Sigmoid colon (tissue), 6 donors: ENCODE measurements at regions not wholly inside any gene's neighbourhood (a gene's known extent, or its start where the extent isn't known, plus 50 kb on each side); places are given as distances from the start of the nearest gene placed in this dataset.

Experiments
- DNase-seq: peaks from one replicate; pipeline ENCODE4 v3.0.0-alpha.2; 2019
- H3K27ac ChIP-seq, 4 donors: fragments of 200-600 bp; sonication (generic); one replicate each; pipeline ENCODE4 v1.5.1; 2016 to 2019; ENCODE audit warnings: mild to moderate bottlenecking in 1 of 4
- H3K27me3 ChIP-seq, 3 donors: fragments of 200-600 bp; sonication (generic); one replicate each; pipeline ENCODE4 v1.5.1; 2019; ENCODE audit warnings: mild to moderate bottlenecking in 1 of 3
- H3K36me3 ChIP-seq, 4 donors: fragments of 200-600 bp; sonication (generic); one replicate each; pipeline ENCODE4 v1.5.1; 2016 to 2019
- H3K4me1 ChIP-seq, 4 donors: fragments of 200-600 bp; sonication (generic); one replicate each; pipeline ENCODE4 v1.5.1; 2017 to 2019
- H3K4me3 ChIP-seq, 4 donors: fragments of 200-600 bp; sonication (generic); one replicate each; pipeline ENCODE4 v1.5.1; 2017 to 2019; ENCODE audit warnings: mild to moderate bottlenecking in 2 of 4, moderate library complexity in 1 of 4
- H3K9me3 ChIP-seq, 4 donors: fragments of 200-600 bp in 3 of 4; sonication (generic) in 3 of 4; one replicate each; pipeline versions ENCODE4 v1.5.1 to v1.6.1; 2013 to 2019
- EP300 ChIP-seq, 4 donors: sonication (generic); formaldehyde crosslinking; IDR thresholded peaks; one replicate each; pipeline ENCODE4 v1.6.1; 2017; ENCODE audit warnings: antibody characterized with exemption in 4 of 4
- POLR2A ChIP-seq, 2 donors: fragments of 450-650 bp; IDR thresholded peaks; one replicate each; pipeline ENCODE4 v1.6.1; 2016; ENCODE audit warnings: antibody characterized with exemption in 2 of 2, mild to moderate bottlenecking in 2 of 2, moderate library complexity in 2 of 2
- POLR2AphosphoS5 ChIP-seq, 4 donors: sonication (generic); formaldehyde crosslinking; IDR thresholded peaks; one replicate each; pipeline ENCODE4 v1.6.1; 2017; ENCODE audit warnings: antibody characterized with exemption in 4 of 4
- WGBS, 2 donors: extraction: QIAGEN DNeasy Blood & Tissue Kit; methylation state at CpG; one replicate each; pipeline ENCODE4 v1.1.7; 2013; 5-methylcytosine and 5-hydroxymethylcytosine counted together
- intact Hi-C: fragments of 100-400 bp; cut with DNase I; formaldehyde crosslinking; loops from one replicate; pipeline ENCODE4 v1.15.1; 2023
- TF ChIP-seq, protein P1 (sequence below), 4 experiments: fragments of 450-650 bp in 3 of 4; fragments of 200-600 bp in 1 of 4; IDR thresholded peaks; one replicate each; pipeline ENCODE4 v1.5.1; 2016 to 2019; ENCODE audit warnings: antibody characterized with exemption in 4 of 4, mild to moderate bottlenecking in 3 of 4, moderate library complexity in 2 of 4
- donor health status: healthy with polysubstance abuse.
- donor health status: healthy.

DNA sequence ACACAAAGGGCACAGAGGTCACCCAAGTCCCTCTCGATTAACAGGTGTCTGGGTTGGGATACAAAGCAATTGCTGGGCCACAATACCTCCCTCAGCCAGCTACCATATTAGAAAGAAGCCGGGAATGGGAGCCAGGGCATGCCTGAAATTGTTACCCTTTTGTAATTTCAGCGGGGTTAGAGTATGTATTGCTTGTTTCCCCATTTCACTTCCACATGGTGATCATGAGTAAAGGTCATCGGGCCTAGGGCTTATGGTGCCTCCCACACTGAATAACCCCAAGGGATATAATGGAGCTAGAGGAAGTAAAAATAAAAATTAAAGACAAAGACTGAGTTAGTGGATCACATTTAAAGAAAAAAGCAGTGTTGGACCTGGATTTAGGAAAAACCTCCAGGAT is 437.2 kb upstream of the KLHL29 start:
- no peaks in the 10 kb centered on the region for H3K27me3 ChIP-seq
- WGBS, 2 donors, result 90 to 94% methylated on average over 4 of the region's 4 CpGs
- H3K4me3 ChIP-seq, result no peak overlapping the region
- H3K36me3 ChIP-seq, result no peaks in the 10 kb centered on the region
- TF ChIP-seq, protein P1, sequence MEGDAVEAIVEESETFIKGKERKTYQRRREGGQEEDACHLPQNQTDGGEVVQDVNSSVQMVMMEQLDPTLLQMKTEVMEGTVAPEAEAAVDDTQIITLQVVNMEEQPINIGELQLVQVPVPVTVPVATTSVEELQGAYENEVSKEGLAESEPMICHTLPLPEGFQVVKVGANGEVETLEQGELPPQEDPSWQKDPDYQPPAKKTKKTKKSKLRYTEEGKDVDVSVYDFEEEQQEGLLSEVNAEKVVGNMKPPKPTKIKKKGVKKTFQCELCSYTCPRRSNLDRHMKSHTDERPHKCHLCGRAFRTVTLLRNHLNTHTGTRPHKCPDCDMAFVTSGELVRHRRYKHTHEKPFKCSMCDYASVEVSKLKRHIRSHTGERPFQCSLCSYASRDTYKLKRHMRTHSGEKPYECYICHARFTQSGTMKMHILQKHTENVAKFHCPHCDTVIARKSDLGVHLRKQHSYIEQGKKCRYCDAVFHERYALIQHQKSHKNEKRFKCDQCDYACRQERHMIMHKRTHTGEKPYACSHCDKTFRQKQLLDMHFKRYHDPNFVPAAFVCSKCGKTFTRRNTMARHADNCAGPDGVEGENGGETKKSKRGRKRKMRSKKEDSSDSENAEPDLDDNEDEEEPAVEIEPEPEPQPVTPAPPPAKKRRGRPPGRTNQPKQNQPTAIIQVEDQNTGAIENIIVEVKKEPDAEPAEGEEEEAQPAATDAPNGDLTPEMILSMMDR (IDR thresholded peaks at IDR 0.05), result no peak
- TF ChIP-seq POLR2A (IDR thresholded peaks at IDR 0.05), result no peak
- no peak for TF ChIP-seq EP300 (IDR thresholded peaks at IDR 0.05)
- no peak for TF ChIP-seq POLR2AphosphoS5 (IDR thresholded peaks at IDR 0.05)
- intact Hi-C loops, result no loop called here
- peaks cover 0 to 10% (median 5%) of the 10 kb centered on the region in 4 donors for H3K4me1 ChIP-seq
- H3K27ac ChIP-seq, result no peak overlapping the region
- DNase-seq, result no peak
- H3K9me3 ChIP-seq, result no peaks in the 10 kb centered on the region

DNA sequence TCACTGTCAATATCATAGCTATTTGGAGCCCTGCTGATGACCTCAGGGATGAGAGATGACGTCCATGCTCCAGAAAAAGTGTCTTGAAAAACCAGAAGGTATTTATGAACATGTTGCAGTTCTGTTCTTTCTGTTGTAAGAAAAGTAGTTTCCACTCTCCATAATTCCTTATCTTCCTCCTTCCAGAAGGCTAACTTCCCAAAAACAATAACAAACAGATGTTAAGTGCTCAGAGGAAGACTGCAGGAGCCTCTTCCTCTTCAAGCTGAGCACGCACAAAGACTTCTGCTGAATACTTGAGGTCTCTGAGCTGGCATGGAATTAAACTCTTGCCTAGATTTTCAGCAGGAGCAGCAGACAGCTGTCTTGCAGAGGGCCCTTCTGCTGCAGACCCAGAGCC is 434.5 kb upstream of the KLHL29 start:
- Histone ChIP-seq H3K27ac (no peak overlapping the region), H3K27me3 (no peaks in the 10 kb centered on the region), H3K4me1 (peaks cover 0 to 12% (median 11%) of the 10 kb centered on the region in 4 donors), H3K9me3 (no peaks in the 10 kb centered on the region), H3K4me3 (no peak overlapping the region), H3K36me3 (no peaks in the 10 kb centered on the region)
- intact Hi-C loops, result no loop called here
- DNase-seq, result no peak
- TF ChIP-seq POLR2AphosphoS5 (IDR thresholded peaks at IDR 0.05), result no peak
- no peak for TF ChIP-seq EP300 (IDR thresholded peaks at IDR 0.05)
- TF ChIP-seq, protein P1 (IDR thresholded peaks at IDR 0.05), result no peak
- no peak for TF ChIP-seq POLR2A (IDR thresholded peaks at IDR 0.05)
- WGBS, 2 donors, result 36 to 61% methylated on average over 2 of the region's 2 CpGs

DNA sequence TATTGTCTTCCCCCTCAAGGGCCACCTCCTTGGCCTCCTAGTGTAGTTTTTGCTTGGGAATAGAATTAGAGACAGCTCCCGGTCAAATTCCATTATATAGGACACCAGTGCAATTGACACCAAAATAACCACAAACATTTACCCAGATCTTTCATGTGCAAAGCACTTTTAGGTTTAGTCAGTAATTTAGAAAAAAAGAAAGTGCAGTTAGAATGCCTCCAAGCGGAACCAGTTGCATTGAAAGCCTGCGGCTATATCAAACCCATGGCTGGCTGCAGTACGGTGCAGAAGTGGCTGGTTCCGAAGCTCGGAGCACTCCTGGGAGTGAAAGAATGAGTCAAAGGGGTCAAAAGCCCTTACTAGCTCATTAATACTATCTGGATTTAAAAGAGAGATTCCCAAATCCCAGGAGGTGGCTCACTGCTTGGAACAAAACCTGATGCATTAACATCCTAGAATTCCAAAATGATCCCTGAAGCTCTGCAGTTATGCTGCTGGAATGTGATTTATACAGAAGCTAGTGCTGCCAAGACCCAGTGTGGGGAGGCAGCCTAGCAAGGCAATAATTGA is 432.2 kb upstream of the KLHL29 start:
- DNase-seq, result no peak
- Histone ChIP-seq H3K9me3 (no peaks in the 10 kb centered on the region), H3K36me3 (no peaks in the 10 kb centered on the region), H3K4me1 (peaks cover 0 to 12% (median 11%) of the 10 kb centered on the region in 4 donors), H3K27me3 (no peaks in the 10 kb centered on the region), H3K27ac (no peak overlapping the region), H3K4me3 (no peak overlapping the region)
- intact Hi-C loops, result no loop called here
- no peak for TF ChIP-seq POLR2A (IDR thresholded peaks at IDR 0.05)
- TF ChIP-seq POLR2AphosphoS5 (IDR thresholded peaks at IDR 0.05), result no peak
- TF ChIP-seq, protein P1 (IDR thresholded peaks at IDR 0.05), result no peak
- WGBS, 2 donors, result 83 to 93% methylated on average over 6 of the region's 6 CpGs

DNA sequence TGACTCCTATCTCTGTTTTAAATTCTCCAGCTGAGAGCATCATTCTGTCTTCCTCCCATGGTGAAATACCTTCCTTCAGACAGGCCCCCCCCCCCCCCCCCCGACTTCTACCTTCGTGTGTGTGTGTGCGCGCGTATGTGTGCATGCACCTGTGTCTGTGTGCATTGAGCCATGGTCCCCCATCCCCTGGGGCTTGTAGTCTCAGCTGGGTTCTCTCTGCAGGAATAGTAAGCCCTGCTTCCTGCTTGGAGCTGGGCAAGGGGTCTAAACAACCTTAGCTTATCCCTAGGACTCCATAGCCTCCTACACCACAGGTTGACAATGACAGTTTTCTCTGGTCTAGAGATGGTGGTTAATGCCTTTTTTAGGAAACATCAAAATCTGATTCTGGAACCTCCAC is 427.5 kb upstream of the KLHL29 start:
- peaks cover 0 to 12% (median 10%) of the 10 kb centered on the region in 4 donors for H3K4me1 ChIP-seq
- no peaks in the 10 kb centered on the region for H3K9me3 ChIP-seq
- no peak overlapping the region for H3K27ac ChIP-seq
- intact Hi-C loops, result no loop called here
- no peak overlapping the region for H3K4me3 ChIP-seq
- 89 to 93% methylated on average over 5 of the region's 5 CpGs for WGBS, 2 donors
- H3K36me3 ChIP-seq, result no peaks in the 10 kb centered on the region
- no peak for TF ChIP-seq EP300 (IDR thresholded peaks at IDR 0.05)
- no peak for TF ChIP-seq POLR2A (IDR thresholded peaks at IDR 0.05)
- no peak for TF ChIP-seq POLR2AphosphoS5 (IDR thresholded peaks at IDR 0.05)
- TF ChIP-seq, protein P1 (IDR thresholded peaks at IDR 0.05), result no peak
- no peak for DNase-seq
- no peaks in the 10 kb centered on the region for H3K27me3 ChIP-seq

DNA sequence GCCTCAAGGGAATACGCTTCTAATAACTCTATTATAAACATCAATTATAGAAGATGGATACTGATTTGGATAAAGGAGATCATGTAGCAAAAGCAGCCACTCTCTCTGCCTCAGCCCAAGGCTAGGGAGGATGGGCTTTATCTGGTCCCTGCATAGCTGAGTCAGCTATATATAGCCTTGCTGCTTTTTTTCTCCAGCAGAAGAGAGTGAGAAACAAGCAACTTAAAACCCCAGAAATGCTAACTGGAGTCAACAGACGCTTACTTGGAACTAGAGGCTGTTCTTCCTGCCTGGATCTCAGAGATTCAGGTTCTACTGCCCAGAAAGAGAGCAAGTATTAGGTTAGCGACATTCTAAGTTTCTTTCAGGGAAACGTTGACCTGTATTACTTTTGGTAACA is 426.7 kb upstream of the KLHL29 start:
- Histone ChIP-seq H3K27me3 (no peaks in the 10 kb centered on the region), H3K4me3 (no peak overlapping the region), H3K27ac (no peak overlapping the region), H3K36me3 (no peaks in the 10 kb centered on the region), H3K9me3 (no peaks in the 10 kb centered on the region), H3K4me1 (peaks cover 0 to 3% (median 1%) of the 10 kb centered on the region in 4 donors)
- TF ChIP-seq POLR2AphosphoS5 (IDR thresholded peaks at IDR 0.05) (no peak), POLR2A (IDR thresholded peaks at IDR 0.05) (no peak), EP300 (IDR thresholded peaks at IDR 0.05) (no peak)
- TF ChIP-seq, protein P1 (IDR thresholded peaks at IDR 0.05), result no peak
- no peak for DNase-seq
- intact Hi-C loops, result no loop called here
- WGBS, 2 donors, result 90% methylated on average over 4 of the region's 4 CpGs
